ENCODE measurements at regions not wholly inside any gene's neighbourhood (a gene's known extent, or its start where the extent isn't known, plus 50 kb on each side); places are given as distances from the start of the nearest gene placed in this dataset.
"Not testable (repeated sequence)": the region's sequence is repeated elsewhere in the genome, so short reads cannot be mapped to it uniquely, and the experiment has no call there.

GRCh38 chr6:92274588-92274987, 1144.8 kb downstream of the EPHA7 start:
- DNase-seq (ENCODE audit: low read depth in 2 of 2) = no peak

GRCh38 chr6:92273694-92274093, 1145.7 kb downstream of the EPHA7 start:
- DNase-seq (ENCODE audit: low read depth in 2 of 2) = no peak

GRCh38 chr6:92271091-92271490, 1148.3 kb downstream of the EPHA7 start:
- DNase-seq (ENCODE audit: low read depth in 2 of 2) = no peak

- no peak for DNase-seq (ENCODE audit: low read depth in 2 of 2)
Measured at GRCh38 chr6:92270365-92270764, 1149.0 kb downstream of the EPHA7 start.

GRCh38 chr6:92267335-92267734, 1152.0 kb downstream of the EPHA7 start:
- no peak for DNase-seq (ENCODE audit: low read depth in 2 of 2)

GRCh38 chr6:92263864-92264263, 1155.5 kb downstream of the EPHA7 start:
- DNase-seq (ENCODE audit: low read depth in 2 of 2) = no peak

GRCh38 chr6:92259171-92259570, 1160.2 kb downstream of the EPHA7 start:
- no peak for DNase-seq (ENCODE audit: low read depth in 2 of 2)

DNA sequence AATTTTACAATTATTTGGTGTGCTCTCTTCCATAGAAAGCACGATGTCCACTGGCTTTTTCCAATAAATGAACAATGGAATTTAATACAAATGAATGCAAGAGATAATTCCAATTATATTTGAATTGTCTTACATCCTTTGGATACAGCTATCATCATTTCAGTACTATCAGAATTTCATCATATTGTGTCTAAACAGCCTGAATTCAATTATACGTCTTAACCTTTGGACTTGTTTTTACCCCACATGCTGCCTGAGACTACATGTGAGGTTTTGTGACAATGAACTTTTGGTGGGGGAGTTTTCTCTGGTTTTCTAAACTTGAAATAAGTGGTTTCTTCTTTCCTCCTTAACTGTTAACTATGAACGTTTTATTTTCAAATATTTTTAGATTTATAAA, 1176.0 kb downstream of the EPHA7 start:
- no peak for DNase-seq (ENCODE audit: low read depth in 2 of 2)

DNA sequence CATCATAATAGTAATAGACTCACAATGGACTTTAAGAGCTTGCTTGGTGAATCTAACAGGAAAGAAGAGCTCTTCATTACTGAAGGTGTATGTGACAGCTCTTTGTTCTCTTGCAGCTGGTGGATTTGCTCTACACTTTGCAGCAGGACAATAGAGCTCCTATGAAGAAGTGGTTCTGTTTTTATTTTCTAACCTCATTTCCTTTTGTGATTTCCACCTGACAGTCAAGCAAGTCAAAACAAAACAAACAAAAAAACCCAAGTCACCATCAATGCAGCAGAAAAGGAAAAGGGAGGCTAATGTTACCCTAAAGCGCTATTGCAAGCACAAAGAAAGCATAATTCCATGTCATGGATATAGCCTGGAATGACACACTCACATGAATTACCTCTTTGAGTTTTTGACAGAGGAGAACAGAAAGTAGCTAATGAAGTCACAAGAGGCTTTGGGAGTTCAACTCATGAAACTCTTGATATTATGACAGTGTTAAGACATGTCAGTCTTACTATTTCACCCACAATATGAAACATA, 1188.1 kb downstream of the EPHA7 start:
- no peak for DNase-seq (ENCODE audit: low read depth in 2 of 2)

DNA sequence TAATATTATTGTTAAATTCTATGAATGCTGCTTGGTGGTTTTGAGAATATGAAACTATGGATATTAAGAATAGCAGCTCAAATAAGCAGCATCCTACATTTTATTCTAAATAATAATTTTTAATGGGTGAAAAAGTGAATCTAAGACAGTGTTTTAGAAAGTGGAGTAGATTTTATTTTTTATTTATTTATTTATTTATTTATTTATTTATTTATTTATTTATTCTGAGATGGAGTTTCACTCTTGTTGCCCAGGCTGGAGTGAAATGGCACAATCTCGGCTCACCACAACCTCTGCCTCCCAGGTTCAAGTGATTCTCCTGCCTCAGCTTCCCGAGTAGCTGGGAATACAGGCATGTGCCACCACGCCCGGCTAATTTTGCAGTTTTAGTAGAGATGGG, 1199.4 kb downstream of the EPHA7 start:
- not testable (repeated sequence) for DNase-seq (ENCODE audit: low read depth in 2 of 2)

DNA sequence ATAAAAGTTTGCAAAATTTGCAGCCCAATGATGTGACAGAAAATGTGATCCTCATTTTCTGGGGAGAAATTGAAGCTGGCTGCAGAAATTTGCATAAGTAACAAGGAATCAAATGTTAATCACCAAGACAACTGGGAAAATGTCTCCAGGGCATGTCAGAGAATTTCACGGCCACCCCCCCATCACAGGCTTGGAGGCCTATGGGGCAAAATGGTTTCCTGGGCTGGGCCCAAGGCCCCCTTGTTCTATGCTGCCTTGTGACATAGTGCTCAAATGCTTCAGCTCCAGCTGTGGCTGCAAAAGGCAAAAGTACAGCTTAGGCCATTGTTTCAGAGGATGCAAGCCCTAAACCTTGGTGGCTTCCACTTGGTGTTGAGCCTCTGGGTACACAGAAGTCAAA, 1202.6 kb downstream of the EPHA7 start:
- no peak for DNase-seq (ENCODE audit: low read depth in 2 of 2)

DNA sequence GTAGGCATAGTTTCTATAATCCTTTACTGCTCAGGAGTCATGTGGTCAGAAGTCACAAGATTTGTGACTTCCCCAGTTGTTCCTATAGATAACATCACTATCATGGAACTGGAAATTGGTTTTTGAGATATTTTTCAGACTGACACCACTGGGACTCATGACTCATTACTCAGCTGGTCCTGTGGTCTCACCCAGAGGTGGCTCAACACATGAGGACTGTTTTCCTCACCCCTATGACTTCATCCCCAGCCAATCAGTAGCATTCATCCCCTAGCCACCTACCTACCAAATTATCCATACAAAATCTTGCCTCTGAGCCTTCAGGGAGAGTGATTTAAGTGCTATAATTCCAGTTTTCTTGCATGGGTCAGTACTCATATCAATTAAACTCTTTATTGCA, 1217.7 kb downstream of the EPHA7 start:
- DNase-seq (ENCODE audit: low read depth in 2 of 2) = no peak

- no peak for DNase-seq (ENCODE audit: low read depth in 2 of 2)
Measured at GRCh38 chr6:92196325-92196724, 1223.0 kb downstream of the EPHA7 start.

DNA sequence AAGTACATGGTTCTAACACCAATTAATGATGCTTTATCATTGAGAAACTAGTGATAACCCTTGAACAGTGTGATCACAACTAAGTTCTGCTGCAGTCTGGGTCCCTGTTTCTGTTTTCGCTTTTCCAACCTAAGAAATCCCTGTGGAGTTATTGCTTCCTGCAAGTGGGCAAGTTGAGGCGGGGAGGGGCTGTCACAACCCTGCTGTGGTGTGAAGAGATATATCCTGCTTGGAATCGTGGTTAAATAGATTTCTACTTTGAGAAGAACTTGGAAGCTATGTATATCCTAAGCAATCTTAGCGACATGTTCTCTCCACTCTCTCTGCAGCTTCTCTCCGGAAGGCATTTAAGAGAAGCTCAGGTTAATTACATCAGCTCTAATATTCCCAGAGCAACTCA, 1223.6 kb downstream of the EPHA7 start:
- no peak for DNase-seq (ENCODE audit: low read depth in 2 of 2)

GRCh38 chr6:92188016-92188415, 1231.3 kb downstream of the EPHA7 start:
- no peak for DNase-seq (ENCODE audit: low read depth in 2 of 2)

GRCh38 chr6:92184933-92185332, 1234.4 kb downstream of the EPHA7 start:
- no peak for DNase-seq (ENCODE audit: low read depth in 2 of 2)

DNA sequence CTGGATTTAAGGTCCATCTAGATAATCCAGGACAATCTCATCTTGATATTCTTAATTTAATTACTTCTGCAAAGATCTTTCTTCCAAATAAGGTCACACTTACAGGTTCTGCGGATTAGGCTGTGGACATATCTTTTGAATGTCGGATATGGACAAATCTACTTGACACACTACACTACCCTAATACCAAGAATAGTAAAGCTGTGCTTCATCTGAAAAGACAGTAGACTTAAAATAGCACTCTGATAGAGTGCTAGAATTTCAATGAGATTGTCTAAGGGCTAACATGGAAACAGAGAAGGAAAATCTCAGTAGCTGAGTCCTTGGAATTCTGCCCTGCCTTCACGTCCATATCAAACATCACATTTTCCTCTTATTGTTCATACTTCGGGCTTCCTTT, 1238.0 kb downstream of the EPHA7 start:
- DNase-seq (ENCODE audit: low read depth in 2 of 2) = no peak

GRCh38 chr6:92180090-92180489, 1239.3 kb downstream of the EPHA7 start:
- DNase-seq (ENCODE audit: low read depth in 2 of 2) = no peak

- DNase-seq (ENCODE audit: low read depth in 2 of 2) = no peak
Measured at GRCh38 chr6:92176666-92177065, 1242.7 kb downstream of the EPHA7 start.

GRCh38 chr6:92174398-92175073, 1244.8 kb downstream of the EPHA7 start:
- no peak for DNase-seq (ENCODE audit: low read depth in 2 of 2)

DNA sequence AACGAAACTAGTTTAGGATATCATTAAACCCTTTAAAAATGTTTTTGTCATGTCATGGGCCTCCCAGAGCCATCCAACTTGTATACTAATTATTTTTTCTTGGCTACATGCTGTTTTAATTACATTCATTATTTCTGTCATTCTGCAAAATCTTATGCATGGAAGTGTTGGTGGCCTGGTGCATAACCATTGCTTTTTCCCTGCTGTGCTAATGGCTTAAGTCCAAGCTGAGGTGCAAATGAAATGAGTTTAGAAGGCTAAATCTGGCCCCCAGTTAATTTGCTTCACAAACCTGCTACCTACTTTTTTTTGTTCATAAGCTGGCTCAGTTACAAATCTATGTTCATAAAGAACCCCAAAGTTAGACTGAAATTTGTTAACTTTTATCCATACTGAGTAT, 1249.9 kb downstream of the EPHA7 start:
- no peak for DNase-seq (ENCODE audit: low read depth in 2 of 2)

DNA sequence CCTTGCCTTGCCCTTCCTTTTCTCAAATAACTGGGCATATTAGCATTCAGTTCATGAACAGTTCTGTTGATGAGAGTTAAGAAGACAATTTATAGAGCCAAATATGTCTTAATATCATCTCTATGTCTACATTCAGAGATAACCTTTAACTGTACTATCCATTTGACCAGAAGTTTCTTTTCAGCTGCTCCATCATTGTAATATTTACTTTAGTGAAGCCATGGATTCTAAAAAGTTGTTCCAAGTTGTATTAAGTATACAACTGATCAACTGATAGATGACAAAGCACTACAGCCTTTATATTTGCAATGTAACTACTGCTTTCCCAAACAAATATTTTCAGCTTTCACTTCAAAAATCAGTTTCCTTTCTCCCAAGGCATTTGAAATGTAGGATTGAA, 1252.7 kb downstream of the EPHA7 start:
- no peak for DNase-seq (ENCODE audit: low read depth in 2 of 2)

- no peak for DNase-seq (ENCODE audit: low read depth in 2 of 2)
Measured at GRCh38 chr6:92161953-92162352, 1257.4 kb downstream of the EPHA7 start.

GRCh38 chr6:92160226-92160625, 1259.1 kb downstream of the EPHA7 start:
- DNase-seq (ENCODE audit: low read depth in 2 of 2) = no peak
